GM03348 (cell line): ENCODE measurements at regions not wholly inside any gene's neighbourhood (a gene's known extent, or its start where the extent isn't known, plus 50 kb on each side); places are given as distances from the start of the nearest gene placed in this dataset.

Experiments
- DNase-seq: peaks from one replicate; pipeline ENCODE4 v3.0.0; 2012; ENCODE audit warnings: low spot score

DNA sequence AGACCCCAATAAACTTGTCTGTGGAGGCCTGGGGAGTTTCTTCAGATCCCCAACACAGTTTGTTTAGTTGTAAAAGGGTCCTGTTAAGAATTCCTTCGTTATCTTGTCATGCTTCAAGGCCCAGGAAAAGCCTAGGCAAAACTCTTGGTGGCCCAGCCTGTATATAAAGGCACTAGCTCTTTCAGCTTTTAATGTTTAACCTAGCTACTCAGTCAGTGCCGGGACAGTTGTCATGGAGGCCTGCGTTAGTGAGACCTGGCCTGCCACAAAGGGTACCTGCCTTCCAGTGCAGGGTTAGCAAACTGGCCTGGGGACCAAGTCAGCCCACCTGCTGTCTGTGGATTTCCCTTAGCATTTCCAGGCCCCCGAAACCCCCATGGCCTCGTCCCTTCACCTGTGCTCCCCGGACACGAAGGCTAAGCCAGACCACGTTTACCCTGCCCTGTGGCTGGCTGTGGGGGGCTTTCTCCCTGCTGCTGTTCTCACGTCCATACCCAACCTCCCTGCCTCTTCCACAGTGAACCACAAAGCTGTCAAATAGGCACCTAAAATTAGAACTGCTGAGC lies 96.9 kb upstream of the PPP2R2D start:
- DNase-seq, result no peak

DNA sequence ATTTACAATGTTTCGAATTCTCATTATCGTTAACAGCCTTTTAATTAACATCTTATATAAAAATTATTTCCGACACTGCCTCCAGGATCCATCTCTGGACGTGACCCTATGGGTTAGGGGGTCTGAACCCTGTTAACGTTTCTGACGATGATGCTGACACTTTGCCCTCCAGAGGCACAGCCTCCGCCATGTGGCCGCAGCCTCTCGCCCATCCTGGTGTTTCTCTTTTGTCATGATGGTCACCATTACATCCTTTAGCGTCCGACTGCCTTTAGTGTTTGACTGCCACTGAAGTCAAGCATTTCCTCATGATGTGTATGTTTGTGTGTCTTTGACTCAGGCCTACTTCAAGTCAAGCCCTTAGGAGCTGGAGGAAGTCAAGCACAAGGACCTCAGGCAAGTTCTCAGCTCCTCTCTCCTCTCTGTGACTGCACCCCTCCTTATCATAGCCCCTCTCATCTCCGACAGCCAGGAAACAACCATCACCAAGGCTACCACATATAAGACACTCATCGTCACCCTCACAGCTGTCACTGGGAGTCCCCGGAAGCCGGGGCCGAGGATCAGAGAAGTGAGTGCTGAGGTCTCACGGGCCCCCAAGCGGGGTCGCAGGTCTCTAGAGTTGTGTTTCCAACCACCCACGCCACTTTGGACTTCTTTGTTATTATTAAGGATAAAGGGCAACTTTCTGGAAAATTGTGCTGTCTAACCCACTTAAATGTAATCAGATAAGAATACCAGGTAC lies 96.1 kb upstream of the PPP2R2D start:
- no peak for DNase-seq

GRCh38 chr10:131805696-131806095 lies 95.1 kb upstream of the PPP2R2D start:
- no peak for DNase-seq

DNA sequence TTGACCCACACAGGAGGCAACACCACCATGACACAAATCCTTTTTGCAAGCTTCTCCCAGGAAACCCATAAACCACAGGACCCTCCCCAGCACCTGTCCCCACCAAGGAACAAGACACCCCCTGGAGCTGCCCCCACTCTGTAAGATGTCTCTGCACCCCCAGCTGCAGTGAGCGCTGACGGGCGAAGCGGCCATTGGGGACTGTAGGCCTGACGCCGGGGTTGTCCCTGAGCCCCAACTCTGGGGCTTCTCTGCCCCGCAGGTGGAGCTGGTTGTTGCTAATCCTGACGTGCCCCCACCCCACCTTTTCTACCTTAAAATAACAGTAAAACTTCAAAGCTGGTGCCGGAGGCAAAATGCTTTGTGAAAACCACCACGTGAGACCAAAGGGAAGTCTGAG lies 94.7 kb upstream of the PPP2R2D start:
- no peak for DNase-seq

- DNase-seq, result no peak
Observed at GRCh38 chr10:131806646-131807317, 94.0 kb upstream of the PPP2R2D start.

DNA sequence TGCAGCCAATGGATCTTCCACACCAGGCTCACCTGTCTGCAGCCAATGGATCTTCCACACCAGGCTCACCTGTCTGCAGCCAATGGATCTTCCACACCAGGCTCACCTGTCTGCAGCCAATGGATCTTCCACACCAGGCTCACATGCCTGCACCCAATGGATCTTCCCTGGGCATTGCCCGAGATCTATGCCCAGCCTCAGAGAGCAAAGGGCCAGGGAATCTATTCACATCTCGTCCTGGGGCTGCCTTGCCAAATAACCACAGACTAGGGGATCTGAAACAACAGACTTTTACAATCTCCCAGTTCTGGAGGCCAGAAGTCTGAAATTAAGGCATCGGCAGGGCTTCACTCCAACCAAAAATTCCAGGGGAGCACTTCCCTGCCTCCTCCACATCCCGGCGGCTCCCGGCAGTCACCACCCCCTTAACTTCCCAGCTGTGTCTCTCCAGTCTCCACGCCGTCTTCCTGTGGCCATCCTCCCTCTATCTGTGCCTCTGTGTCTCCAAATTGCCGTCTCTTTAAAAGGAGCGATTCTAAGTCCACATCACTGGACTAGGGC lies 92.4 kb upstream of the PPP2R2D start:
- no peak for DNase-seq

- no peak for DNase-seq
Observed at GRCh38 chr10:131810036-131810804, 90.6 kb upstream of the PPP2R2D start.

DNA sequence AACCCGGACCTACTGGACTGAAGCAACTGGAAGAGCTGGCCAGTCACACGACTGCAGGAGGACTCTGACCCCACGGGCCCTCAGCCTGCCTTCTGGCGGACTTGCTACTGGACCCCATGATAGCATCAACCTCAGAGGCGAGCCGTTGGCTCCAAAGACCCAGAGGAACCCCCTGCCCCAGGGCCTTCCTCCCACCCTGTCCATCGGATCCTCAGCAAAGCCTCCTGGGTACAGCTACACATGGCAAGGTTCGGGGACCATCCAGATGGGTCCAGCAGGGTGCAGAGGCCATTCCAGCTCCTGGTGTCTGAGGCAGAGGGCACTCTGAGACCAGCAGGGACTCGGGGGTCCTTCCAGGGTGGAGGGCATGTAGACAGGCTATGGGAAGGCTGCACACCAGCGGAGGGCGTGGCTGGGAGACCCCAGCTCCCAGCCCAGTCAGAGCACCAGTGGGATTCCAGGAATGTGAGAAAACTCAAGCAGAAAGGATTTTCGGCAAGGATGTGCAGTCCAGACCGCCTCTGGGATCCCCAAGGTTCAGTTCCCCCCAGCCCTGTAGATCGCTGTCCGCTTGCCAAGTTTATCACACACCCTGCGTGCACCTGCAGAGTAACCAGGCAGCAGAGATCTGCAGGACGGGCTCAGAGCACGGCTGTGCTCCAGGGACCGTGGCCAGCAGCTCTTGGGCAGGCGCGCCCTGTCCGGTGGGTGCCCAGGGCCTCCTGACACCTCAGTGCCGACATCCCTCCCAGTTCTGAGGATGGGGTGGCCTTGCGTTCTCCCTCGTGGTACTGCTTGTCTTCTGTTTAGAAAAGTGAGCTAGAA lies 89.8 kb upstream of the PPP2R2D start:
- no peak for DNase-seq

DNA sequence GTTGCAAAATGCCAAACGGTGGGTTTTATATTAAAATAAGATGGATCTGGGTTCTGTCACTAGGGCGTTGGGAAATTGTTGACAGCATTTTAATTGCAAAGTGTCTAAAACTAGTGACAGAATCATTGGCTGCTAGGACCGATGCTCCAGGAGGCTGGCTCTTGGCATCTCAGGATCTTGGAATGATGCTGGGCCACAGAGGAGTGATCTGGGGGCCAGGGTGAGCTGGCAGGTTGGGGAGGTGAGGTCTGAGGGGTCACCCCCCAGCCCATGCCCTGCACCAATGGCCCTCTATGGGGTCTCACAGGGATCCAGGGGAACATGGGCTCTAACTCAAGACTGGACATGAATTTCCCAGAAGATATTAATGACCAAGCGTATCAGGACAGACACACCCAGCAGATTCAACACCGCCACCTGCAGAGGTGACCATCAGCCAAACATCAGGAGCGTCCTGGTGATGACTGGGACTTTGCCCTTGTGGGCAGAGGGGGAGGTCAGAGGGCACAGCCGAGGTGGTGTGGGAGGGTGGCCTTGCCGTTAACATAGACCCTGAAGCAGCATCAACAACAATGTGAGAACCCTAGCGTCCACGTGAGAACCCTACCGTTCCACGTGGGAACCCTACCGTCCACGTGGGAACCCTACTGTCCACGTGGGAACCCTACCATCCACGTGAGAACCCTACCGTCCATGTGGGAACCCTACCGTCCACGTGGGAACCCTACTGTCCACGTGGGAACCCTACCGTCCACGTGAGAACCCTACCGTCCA lies 89.0 kb upstream of the PPP2R2D start:
- DNase-seq, result no peak

GRCh38 chr10:131812736-131813604 lies 87.8 kb upstream of the PPP2R2D start:
- DNase-seq, result no peak

- DNase-seq, result no peak
Observed at GRCh38 chr10:131814567-131815265, 86.1 kb upstream of the PPP2R2D start.

GRCh38 chr10:131815266-131816156 lies 85.3 kb upstream of the PPP2R2D start:
- DNase-seq, result no peak

GRCh38 chr10:131816157-131816775 lies 84.5 kb upstream of the PPP2R2D start:
- DNase-seq, result no peak

GRCh38 chr10:131816941-131817700 lies 83.7 kb upstream of the PPP2R2D start:
- no peak for DNase-seq

DNA sequence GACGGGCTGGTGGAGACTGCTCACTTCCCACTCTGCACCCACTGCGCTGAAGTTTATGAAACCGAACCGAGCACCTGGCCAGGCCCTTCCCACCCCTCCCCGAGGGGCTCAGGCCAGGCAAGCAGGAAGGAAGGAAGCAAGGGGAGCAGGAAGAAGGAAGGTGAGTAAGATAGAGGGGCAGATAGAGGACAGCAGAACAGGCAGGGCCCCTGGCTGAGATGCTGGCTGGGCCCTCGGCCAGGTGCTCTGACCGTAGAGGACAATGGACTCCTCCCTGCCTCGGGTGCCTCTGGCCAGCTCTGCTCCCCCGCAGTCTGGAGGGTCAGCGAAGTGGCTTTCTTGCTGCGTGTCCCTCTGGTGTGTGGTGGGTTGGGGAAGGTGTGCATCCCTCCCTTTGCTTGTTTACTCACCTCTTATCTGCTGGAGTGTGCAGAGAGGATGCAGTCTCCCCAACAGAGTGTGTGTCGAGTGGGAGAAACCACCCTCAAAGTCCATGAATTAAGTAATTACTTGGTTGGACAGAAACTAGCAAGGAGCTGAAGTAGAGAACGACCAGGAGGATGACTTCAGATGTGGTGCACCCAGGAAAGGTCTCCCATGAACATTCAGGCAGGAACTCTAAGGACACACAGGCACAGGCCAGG lies 82.8 kb upstream of the PPP2R2D start:
- no peak for DNase-seq

DNA sequence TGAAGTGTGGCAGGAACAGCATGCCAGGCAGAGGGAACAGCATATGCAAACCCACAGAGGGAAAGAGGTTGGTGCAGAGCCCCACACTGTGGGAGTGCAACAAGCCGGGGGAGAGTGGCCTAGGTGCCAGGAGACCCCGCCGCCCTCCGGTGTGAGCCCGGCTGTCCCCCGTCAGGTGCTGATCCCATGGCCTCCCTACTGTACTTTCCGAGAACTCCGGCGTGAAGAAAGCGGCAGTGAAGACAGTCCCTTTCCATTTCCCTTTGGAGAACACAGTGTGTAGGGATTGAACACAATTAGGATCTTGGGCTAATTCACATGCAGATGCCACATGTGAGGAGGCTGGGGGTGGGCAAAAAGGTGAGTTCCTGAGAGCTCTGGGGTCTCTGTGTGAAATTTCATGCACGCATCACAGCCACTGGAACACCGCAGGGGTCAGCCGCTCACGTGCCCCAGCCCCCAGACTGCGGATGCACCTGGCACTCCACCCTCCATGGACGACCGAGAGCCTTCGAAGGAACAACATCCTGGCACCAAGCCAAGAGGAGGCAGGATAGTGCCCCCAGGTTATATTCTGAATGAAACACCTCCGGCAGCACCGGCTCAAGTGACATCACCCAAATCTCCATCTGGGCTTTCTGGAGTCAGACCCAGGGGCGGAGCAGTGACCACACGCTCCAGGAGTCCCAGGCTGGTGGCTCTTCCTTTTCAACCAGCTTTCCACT lies 82.1 kb upstream of the PPP2R2D start:
- DNase-seq, result no peak
